ENCODE measurements at regions not wholly inside any gene's neighbourhood (a gene's known extent, or its start where the extent isn't known, plus 50 kb on each side); places are given as distances from the start of the nearest gene placed in this dataset.

DNA sequence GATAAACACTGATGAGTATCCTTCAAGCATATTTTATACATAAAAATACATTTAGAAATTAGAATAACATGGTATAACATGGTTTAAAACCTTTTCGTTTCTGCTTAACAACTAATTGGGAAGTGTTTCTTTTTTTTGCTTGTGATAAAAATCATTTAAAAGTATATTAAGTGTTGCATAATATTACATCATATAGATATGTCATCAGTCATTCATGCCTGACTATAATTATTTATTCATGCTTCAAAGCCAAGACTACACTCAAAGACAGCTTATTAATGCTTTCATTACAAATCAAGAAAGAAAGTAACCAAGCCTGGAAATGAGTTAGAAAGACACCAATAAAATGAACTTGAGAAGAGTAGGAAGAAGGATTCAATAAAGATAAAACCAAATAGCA lies 136.6 kb upstream of the TP63 start:
- Histone ChIP-seq H3K27ac (no peak overlapping the region), H3K36me3 (no peaks in the 10 kb centered on the region), H3K27me3 (no peaks in the 10 kb centered on the region), H3K9me3 (no peaks in the 10 kb centered on the region), H3K4me1 (no peaks in the 10 kb centered on the region), H3K4me3 (no peak overlapping the region)
- 80 to 82% methylated on average over 1 of the region's 1 CpG for WGBS, 2 donors (ENCODE audit: low coverage in 1 of 2)
- no peak for ATAC-seq
- TF ChIP-seq, protein P1, sequence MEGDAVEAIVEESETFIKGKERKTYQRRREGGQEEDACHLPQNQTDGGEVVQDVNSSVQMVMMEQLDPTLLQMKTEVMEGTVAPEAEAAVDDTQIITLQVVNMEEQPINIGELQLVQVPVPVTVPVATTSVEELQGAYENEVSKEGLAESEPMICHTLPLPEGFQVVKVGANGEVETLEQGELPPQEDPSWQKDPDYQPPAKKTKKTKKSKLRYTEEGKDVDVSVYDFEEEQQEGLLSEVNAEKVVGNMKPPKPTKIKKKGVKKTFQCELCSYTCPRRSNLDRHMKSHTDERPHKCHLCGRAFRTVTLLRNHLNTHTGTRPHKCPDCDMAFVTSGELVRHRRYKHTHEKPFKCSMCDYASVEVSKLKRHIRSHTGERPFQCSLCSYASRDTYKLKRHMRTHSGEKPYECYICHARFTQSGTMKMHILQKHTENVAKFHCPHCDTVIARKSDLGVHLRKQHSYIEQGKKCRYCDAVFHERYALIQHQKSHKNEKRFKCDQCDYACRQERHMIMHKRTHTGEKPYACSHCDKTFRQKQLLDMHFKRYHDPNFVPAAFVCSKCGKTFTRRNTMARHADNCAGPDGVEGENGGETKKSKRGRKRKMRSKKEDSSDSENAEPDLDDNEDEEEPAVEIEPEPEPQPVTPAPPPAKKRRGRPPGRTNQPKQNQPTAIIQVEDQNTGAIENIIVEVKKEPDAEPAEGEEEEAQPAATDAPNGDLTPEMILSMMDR (IDR thresholded peaks at IDR 0.05) = no peak
- no peak for TF ChIP-seq POLR2AphosphoS5 (IDR thresholded peaks at IDR 0.05)
- TF ChIP-seq POLR2A (IDR thresholded peaks at IDR 0.05) = no peak
- no peak for TF ChIP-seq EP300 (IDR thresholded peaks at IDR 0.05)

DNA sequence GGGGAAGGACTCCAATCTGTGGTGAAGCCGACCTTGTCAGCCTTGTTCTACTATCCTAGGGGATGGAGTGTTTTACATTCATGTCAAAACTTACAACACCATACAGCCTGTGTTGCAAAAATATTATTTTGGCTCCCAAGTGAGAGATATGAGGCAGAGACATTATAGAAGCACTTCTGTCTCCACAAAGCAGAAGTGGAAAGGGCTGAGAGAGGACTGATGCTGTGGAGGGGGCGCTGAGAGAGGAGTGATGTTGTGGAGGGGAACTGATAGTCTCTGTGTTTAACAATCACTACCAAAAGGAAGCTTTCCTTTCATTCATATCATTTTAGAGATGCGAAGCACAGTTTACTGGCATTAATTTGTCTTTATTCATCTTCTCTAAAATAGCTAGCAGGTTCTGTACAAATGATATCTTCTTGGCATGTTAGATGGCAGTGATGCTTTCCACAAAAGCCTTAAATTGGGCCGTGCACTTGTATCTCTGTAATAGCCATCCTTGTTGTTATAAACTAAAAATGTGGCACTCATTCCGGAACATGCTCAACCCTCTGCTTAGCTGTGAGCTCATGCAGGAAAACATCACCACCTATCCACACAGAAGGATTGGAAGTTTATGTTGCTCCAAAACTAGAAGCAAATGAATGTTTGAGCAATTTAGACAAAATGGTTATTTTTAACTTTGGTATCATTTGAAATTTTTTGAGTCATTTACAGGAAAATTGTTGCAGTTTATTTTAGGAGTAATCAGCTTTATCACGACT lies 134.6 kb upstream of the TP63 start:
- H3K36me3 ChIP-seq = no peaks in the 10 kb centered on the region
- H3K4me1 ChIP-seq = no peaks in the 10 kb centered on the region
- no peak for ATAC-seq
- H3K4me3 ChIP-seq = no peak overlapping the region
- H3K27me3 ChIP-seq = no peaks in the 10 kb centered on the region
- TF ChIP-seq EP300 (IDR thresholded peaks at IDR 0.05) (no peak), POLR2AphosphoS5 (IDR thresholded peaks at IDR 0.05) (no peak), POLR2A (IDR thresholded peaks at IDR 0.05) (no peak)
- TF ChIP-seq, protein P1 (IDR thresholded peaks at IDR 0.05) = no peak
- H3K27ac ChIP-seq = no peak overlapping the region
- WGBS, 2 donors (ENCODE audit: low coverage in 1 of 2) = 66 to 67% methylated on average over 6 of the region's 6 CpGs
- H3K9me3 ChIP-seq = no peaks in the 10 kb centered on the region

DNA sequence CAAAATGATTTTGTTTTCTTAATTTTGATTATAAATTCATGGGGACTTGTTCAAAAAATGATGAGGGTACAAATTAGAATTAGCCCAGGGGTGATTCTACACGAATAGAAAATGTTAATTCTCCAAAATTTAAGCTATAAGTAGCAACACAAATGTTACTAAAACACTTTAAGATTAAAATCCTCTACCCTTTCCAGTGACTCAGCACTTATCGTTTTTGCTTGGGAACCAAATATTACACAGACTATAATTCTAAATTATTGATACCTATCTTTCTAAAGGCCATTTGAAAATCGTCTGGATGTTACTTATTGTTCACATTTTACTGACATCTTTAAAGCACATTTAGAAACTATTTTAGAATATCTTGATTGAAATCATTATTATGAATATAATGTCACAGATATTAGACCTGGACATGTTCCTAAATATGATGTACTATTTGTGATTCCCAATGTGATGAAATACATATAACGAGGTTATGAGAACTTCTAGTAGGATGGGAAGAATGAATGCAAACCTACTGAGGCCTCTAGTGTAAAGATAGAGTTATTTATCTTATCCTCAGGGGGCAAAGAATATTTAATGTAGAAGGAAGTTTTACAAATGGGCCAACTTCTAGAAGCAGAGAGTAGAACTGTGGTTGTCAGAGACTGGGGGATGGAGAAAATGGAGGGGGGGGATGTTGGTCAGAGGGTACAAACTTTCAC lies 132.0 kb upstream of the TP63 start:
- 78 to 79% methylated on average over 4 of the region's 4 CpGs for WGBS, 2 donors (ENCODE audit: low coverage in 1 of 2)
- no peak for TF ChIP-seq POLR2A (IDR thresholded peaks at IDR 0.05)
- no peak for TF ChIP-seq POLR2AphosphoS5 (IDR thresholded peaks at IDR 0.05)
- no peaks in the 10 kb centered on the region for H3K36me3 ChIP-seq

DNA sequence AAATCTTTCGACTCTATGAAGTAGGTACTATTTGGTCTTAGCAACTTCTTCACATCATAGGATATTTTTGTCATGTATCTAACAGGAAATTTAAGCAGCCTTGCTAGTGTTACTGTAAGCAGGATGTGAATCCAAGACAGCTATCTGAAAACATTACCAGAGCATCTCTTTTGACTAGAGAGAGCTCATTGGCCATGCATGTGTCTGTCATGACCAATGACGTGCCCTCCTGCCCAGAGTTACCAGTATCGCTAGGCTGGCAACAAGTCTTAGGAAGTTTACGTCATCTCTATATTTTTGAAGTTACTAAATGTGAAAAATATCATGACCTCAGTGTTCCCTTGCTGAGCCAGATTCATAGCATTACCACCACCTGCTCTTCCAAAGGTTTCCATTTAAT lies 130.9 kb upstream of the TP63 start:
- Histone ChIP-seq H3K27me3 (no peaks in the 10 kb centered on the region), H3K36me3 (no peaks in the 10 kb centered on the region), H3K27ac (no peak overlapping the region), H3K9me3 (no peaks in the 10 kb centered on the region), H3K4me3 (no peak overlapping the region), H3K4me1 (no peaks in the 10 kb centered on the region)
- TF ChIP-seq POLR2AphosphoS5 (IDR thresholded peaks at IDR 0.05) = no peak
- TF ChIP-seq EP300 (IDR thresholded peaks at IDR 0.05) = no peak
- no peak for TF ChIP-seq POLR2A (IDR thresholded peaks at IDR 0.05)
- TF ChIP-seq, protein P1 (IDR thresholded peaks at IDR 0.05) = no peak
- ATAC-seq = no peak
- WGBS, 2 donors (ENCODE audit: low coverage in 1 of 2) = 96% methylated on average over 4 of the region's 4 CpGs

More for the DNA sequence above, 132.0 kb upstream of the TP63 start:
- Histone ChIP-seq H3K27me3 (no peaks in the 10 kb centered on the region), H3K9me3 (no peaks in the 10 kb centered on the region), H3K4me3 (no peak overlapping the region), H3K27ac (no peak overlapping the region), H3K4me1 (no peaks in the 10 kb centered on the region)
- no peak for ATAC-seq

DNA sequence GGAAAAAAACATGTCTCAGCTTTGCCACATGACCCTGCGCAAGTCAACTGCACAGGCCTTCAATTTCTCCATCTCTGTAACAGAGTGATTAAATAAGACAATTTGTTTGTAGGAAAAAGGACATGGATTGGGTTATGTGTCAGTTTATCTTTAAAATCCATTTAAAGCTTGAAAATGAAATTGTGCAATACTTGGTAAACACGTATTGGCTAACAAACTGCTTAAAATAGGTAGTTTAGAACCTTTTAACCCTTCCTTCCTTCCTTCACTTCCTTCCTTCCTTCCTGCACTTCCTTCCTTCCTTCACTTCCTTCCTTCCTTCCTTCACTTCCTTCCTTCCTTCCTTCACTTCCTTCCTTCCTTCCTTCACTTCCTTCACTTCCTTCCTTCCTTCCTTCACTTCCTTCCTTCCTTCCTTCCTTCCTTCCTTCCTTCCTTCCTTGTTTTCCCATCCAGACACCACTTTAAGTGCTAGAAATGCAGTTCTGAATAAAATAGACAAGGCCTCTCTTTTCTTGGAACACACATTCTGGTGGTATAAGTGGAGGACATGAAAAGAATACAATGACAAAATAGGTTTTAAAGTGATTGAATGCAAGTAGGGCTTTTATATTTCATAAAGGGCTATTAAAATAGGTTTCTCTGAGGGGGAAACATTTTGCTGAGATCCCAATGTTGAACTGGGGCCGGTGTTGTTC lies 130.2 kb upstream of the TP63 start:
- TF ChIP-seq EP300 (IDR thresholded peaks at IDR 0.05) (no peak), POLR2A (IDR thresholded peaks at IDR 0.05) (no peak), POLR2AphosphoS5 (IDR thresholded peaks at IDR 0.05) (no peak)
- TF ChIP-seq, protein P1 (IDR thresholded peaks at IDR 0.05) = no peak
- no peak overlapping the region for H3K4me3 ChIP-seq
- H3K9me3 ChIP-seq = no peaks in the 10 kb centered on the region
- ATAC-seq = no peak
- no peaks in the 10 kb centered on the region for H3K27me3 ChIP-seq
- 48 to 83% methylated on average over 3 of the region's 3 CpGs for WGBS, 2 donors (ENCODE audit: low coverage in 1 of 2)
- no peaks in the 10 kb centered on the region for H3K4me1 ChIP-seq
- no peaks in the 10 kb centered on the region for H3K36me3 ChIP-seq
- H3K27ac ChIP-seq = no peak overlapping the region

Measured in gastroesophageal sphincter (tissue), 4 donors.